HepG2 (cell line): ENCODE measurements at regions not wholly inside any gene's neighbourhood (a gene's known extent, or its start where the extent isn't known, plus 50 kb on each side); places are given as distances from the start of the nearest gene placed in this dataset.

Experiments
- ARID4A ChIP-seq: sonication (generic); formaldehyde crosslinking; IDR thresholded peaks from 2 replicates; pipeline ENCODE4 v1.5.0; 2020; ENCODE audit warnings: mild to moderate bottlenecking, missing genetic modification reagents, borderline replicate concordance
- IKZF5 ChIP-seq: IDR thresholded peaks from 2 replicates; pipeline ENCODE4 v1.6.1; 2018; ENCODE audit warnings: missing genetic modification reagents, mild to moderate bottlenecking, missing compliant biosample characterization
- POGZ ChIP-seq: sonication (generic); formaldehyde crosslinking; IDR thresholded peaks from 2 replicates; pipeline ENCODE4 v1.4.0; 2020; ENCODE audit warnings: mild to moderate bottlenecking, missing genetic modification reagents
- STAG1 ChIP-seq: sonication (generic); formaldehyde crosslinking; IDR thresholded peaks from 2 replicates; pipeline ENCODE4 v1.4.0; 2020; ENCODE audit warnings: missing genetic modification reagents
- ZNF503 ChIP-seq: sonication (generic); formaldehyde crosslinking; IDR thresholded peaks from 2 replicates; pipeline ENCODE4 v1.4.0; 2020; ENCODE audit warnings: missing genetic modification reagents

- TF ChIP-seq IKZF5 (CRISPR knock-in tag) (no peak), ARID4A (CRISPR knock-in tag) (no peak), POGZ (no peak), STAG1 (CRISPR knock-in tag) (no peak), ZNF503 (CRISPR knock-in tag) (no peak)
Observed at GRCh38 chr2:164014068-164014731, 278.4 kb upstream of the FIGN start (continued).
